Esophagus muscularis mucosa (tissue), 3 donors: ENCODE measurements at regions not wholly inside any gene's neighbourhood (a gene's known extent, or its start where the extent isn't known, plus 50 kb on each side); places are given as distances from the start of the nearest gene placed in this dataset.
"Not testable (repeated sequence)": the region's sequence is repeated elsewhere in the genome, so short reads cannot be mapped to it uniquely, and the experiment has no call there.

Source experiments
- CTCF ChIP-seq, 3 experiments: fragments of 200-600 bp in 2 of 3; fragments of 450-650 bp in 1 of 3; sonication (generic) in 2 of 3; IDR thresholded peaks; one replicate each; pipeline ENCODE4 v1.5.1; 2017 to 2019; ENCODE audit warnings: antibody characterized with exemption in 3 of 3, mild to moderate bottlenecking in 2 of 3, moderate library complexity in 1 of 3
- POLR2AphosphoS5 ChIP-seq, 2 donors: sonication (generic); formaldehyde crosslinking; IDR thresholded peaks; one replicate each; pipeline ENCODE4 v1.6.1; 2017; ENCODE audit warnings: antibody characterized with exemption in 2 of 2

GRCh38 chr10:26634111-26634510 is 63.4 kb upstream of the PDSS1 start:
- not testable (repeated sequence) for TF ChIP-seq CTCF, POLR2AphosphoS5 (IDR thresholded peaks at IDR 0.05)
